GM12865 (cell line): ENCODE measurements at regions not wholly inside any gene's neighbourhood (a gene's known extent, or its start where the extent isn't known, plus 50 kb on each side); places are given as distances from the start of the nearest gene placed in this dataset.

ENCODE experiments used
- DNase-seq: peaks from one replicate; pipeline ENCODE4 v3.0.0; 2010; ENCODE audit warnings: low read depth
- H3K4me3 ChIP-seq: 2 replicates; pipeline ENCODE4 v1.5.1; 2011; ENCODE audit warnings: mild to moderate bottlenecking, low read depth, low read length, control low read depth
- CTCF ChIP-seq: IDR thresholded peaks from 2 replicates; pipeline ENCODE4 v1.5.1; 2011; ENCODE audit warnings: low read length, control low read depth, low read depth, inconsistent platforms; ENCODE audit not compliant: insufficient read depth; ENCODE audit errors: missing control alignments

GRCh38 chr7:15087771-15088170, 185.2 kb upstream of the DGKB start:
- TF ChIP-seq CTCF: no peak
- no peak for DNase-seq
- H3K4me3 ChIP-seq: no peak overlapping the region

DNA sequence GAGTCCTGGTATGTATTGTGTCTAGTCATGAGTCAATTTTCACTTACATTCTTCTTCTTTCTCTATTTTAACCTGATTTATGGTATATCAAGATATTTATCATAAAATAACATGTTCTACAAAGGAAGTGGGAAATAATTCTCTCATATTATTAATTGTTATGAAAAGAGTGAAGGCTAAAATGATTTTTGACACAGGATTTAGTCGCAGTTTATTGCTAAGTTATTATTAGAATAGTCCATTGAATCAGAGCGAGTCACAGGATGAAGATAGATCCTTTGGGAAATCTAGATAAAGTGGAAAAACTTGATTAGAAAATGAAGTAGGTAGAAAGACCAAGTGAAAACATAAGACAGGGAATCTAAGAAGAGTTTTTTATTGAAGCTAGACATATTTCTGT, 184.3 kb upstream of the DGKB start:
- DNase-seq: no peak
- no peak overlapping the region for H3K4me3 ChIP-seq
- TF ChIP-seq CTCF: no peak

DNA sequence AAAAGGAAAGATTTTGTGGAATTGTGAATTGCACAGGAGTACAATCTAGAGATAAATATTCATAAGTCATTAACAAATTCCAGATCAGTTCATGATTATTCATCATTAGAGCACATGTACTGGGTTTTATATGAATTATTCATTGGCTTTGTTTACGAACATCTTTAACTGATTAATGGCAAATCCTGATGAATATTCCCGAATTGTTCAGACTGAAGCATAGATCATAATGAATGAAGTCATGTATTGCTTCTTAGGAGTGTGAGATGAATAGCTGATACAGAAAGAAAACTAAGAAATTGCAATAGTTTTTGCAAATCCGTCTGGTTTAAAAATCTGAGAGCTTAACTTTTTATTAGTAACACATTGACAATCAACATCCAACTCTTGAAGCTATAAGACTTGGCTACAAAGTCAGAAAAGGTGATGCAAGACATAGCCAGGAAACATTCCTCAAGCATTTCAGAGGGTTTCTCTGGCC, 183.6 kb upstream of the DGKB start:
- DNase-seq: no peak
- no peak for TF ChIP-seq CTCF
- H3K4me3 ChIP-seq: no peak overlapping the region

DNA sequence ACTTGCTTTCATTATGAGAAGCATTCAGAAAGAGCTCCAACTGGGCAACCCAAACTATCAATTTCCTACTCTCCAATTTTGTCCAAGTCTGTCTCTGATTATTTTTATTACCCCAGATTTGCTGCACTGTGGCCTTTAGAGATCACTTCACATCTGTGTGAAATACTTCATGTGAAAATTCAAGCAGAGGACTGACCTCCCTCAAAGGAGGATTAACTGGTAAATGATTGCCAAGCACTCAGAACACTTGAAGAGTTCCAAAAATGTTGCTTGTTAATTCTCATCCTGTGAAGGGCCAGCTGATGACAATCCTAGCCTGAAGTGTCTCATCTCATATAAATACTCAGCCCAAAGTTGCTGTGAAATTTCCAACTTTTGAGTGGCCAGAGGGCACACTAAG, 182.8 kb upstream of the DGKB start:
- no peak overlapping the region for H3K4me3 ChIP-seq
- no peak for DNase-seq
- no peak for TF ChIP-seq CTCF

DNA sequence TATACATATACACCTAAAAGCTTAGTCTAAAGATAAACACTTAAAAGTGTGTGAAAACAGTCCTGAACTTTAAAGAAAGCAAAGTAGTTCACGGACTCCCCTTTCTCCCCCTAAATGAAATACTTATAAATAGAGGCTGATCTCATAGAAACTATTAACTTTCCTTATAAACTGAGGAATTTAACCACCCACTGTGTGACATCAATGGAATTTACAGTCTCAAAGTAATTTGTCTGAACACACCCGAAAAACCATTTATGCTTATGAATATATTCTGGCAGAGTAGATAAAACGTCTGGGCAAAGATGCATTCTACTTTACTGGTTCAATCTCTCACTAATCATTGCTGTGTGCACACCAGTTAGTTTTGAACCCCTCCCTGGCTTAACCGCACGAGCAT, 181.8 kb upstream of the DGKB start:
- DNase-seq: no peak
- no peak for TF ChIP-seq CTCF
- no peak overlapping the region for H3K4me3 ChIP-seq

DNA sequence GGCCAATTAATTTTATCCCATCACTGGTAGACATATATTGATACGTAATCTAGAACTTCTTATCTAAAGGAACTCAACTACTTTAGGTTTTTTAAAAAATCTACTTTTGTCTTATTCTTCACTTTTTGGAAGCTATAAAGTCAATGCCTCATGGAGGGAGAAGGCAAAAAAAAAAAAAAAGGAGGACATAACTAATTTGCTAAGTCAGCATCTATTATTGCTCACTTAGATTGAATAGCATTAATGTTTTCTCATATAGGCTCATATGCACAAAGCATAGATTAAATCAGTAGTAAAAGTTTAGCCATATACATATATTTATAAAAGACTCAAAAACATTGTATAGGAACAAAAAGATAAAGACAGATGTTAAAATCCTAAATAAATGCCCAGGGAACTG, 179.3 kb upstream of the DGKB start:
- DNase-seq: no peak
- no peak overlapping the region for H3K4me3 ChIP-seq
- TF ChIP-seq CTCF: no peak

DNA sequence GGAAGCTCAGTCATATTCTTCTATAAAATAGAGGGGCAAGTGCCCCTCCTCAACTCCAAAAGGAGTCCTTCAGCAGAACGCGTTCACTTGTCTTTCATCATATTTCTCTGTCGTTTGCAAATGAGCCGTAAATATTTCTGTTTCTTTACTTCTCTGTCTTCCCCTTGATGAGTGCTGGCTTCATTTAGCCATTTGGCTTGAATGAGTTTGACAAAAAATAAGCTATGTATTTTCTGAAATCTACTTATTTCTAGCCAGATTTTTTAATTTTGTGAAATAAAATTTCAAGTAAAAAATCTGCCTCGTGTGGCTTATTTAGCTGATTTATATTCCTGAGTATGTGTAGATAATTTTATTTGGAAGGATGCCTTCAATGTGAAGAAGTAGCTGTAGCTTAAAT, 170.8 kb upstream of the DGKB start:
- no peak overlapping the region for H3K4me3 ChIP-seq
- no peak for TF ChIP-seq CTCF
- no peak for DNase-seq
